ENCODE measurements at regions not wholly inside any gene's neighbourhood (a gene's known extent, or its start where the extent isn't known, plus 50 kb on each side); places are given as distances from the start of the nearest gene placed in this dataset.

GRCh38 chr6:102655823-102656222, 1262.3 kb downstream of the GRIK2 start:
- TF ChIP-seq, protein P1, sequence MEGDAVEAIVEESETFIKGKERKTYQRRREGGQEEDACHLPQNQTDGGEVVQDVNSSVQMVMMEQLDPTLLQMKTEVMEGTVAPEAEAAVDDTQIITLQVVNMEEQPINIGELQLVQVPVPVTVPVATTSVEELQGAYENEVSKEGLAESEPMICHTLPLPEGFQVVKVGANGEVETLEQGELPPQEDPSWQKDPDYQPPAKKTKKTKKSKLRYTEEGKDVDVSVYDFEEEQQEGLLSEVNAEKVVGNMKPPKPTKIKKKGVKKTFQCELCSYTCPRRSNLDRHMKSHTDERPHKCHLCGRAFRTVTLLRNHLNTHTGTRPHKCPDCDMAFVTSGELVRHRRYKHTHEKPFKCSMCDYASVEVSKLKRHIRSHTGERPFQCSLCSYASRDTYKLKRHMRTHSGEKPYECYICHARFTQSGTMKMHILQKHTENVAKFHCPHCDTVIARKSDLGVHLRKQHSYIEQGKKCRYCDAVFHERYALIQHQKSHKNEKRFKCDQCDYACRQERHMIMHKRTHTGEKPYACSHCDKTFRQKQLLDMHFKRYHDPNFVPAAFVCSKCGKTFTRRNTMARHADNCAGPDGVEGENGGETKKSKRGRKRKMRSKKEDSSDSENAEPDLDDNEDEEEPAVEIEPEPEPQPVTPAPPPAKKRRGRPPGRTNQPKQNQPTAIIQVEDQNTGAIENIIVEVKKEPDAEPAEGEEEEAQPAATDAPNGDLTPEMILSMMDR (IDR thresholded peaks at IDR 0.05): no peak
- H3K4me1 ChIP-seq: no peaks in the 10 kb centered on the region
- no peaks in the 10 kb centered on the region for H3K36me3 ChIP-seq
- no peaks in the 10 kb centered on the region for H3K27me3 ChIP-seq
- no peak overlapping the region for H3K27ac ChIP-seq
- peaks cover 0 to 14% of the 10 kb centered on the region in 2 donors for H3K9me3 ChIP-seq
- intact Hi-C loops (cut with DNase I): no loop called here
- no peak for DNase-seq
- no peak overlapping the region for H3K4me3 ChIP-seq
- ATAC-seq: no peak

DNA sequence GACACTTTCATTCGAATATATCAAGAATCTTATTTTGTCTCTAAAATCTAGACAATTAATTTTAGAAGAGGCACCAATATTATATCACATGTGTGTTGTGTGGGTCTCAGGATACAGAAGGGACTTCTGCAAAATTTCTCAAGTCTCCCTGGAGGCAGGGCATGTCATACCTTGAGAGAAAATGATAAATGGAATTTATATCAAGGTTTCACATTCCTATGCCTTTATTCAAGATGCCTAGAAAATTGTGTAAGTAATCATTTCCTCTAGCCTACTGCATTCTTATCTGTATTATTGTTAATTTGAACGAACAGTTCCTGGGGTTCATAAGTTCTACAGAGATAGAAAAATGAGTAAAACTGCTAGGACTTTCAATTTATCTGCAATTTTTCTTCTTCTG, 1247.9 kb downstream of the GRIK2 start:
- no peaks in the 10 kb centered on the region for H3K36me3 ChIP-seq
- DNase-seq: no peak
- peaks cover 0 to under 1% of the 10 kb centered on the region in 2 donors for H3K9me3 ChIP-seq
- no peak for ATAC-seq
- H3K4me1 ChIP-seq: no peaks in the 10 kb centered on the region
- TF ChIP-seq, protein P1 (IDR thresholded peaks at IDR 0.05): no peak
- intact Hi-C loops (cut with DNase I): no loop called here
- no peak overlapping the region for H3K4me3 ChIP-seq
- no peak overlapping the region for H3K27ac ChIP-seq
- no peaks in the 10 kb centered on the region for H3K27me3 ChIP-seq

GRCh38 chr6:102631921-102632320, 1238.4 kb downstream of the GRIK2 start:
- TF ChIP-seq, protein P1 (IDR thresholded peaks at IDR 0.05): no peak
- Histone ChIP-seq H3K36me3 (no peaks in the 10 kb centered on the region), H3K4me3 (no peak overlapping the region), H3K9me3 (no peaks in the 10 kb centered on the region), H3K27me3 (no peaks in the 10 kb centered on the region), H3K27ac (no peak overlapping the region), H3K4me1 (no peaks in the 10 kb centered on the region)
- intact Hi-C loops (cut with DNase I): no loop called here
- DNase-seq (no peak), ATAC-seq (no peak)

DNA sequence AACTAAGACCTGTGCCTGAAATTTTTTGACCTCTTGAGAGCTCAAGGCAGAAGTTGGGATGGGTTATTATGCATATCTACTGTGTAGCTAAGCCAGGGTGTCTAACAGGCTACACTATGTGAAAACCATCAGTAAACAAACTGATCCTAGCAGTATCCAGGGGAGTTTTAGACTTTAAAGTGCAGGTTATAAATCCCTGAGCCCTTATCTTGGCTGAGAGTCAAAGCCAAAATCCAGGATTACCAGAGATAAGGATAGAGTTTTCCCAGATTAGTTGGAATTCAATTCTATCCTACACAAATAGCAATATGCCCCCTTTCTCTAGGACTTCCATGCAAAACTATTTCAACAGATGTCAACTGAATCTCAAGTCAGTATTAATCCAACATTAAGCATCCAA, 1229.7 kb downstream of the GRIK2 start:
- no peak for DNase-seq

GRCh38 chr6:102619585-102619984, 1226.1 kb downstream of the GRIK2 start:
- ATAC-seq: peak; percentile 54
- Histone ChIP-seq H3K4me1 (no peaks in the 10 kb centered on the region), H3K9me3 (no peaks in the 10 kb centered on the region), H3K36me3 (no peaks in the 10 kb centered on the region), H3K4me3 (no peak overlapping the region), H3K27ac (no peak overlapping the region), H3K27me3 (no peaks in the 10 kb centered on the region)
- TF ChIP-seq, protein P1 (IDR thresholded peaks at IDR 0.05): peak in 1 of 2 donors; percentile 11
- intact Hi-C loops (cut with DNase I): no loop called here
- no peak for DNase-seq

More for the DNA sequence above, 1229.7 kb downstream of the GRIK2 start:
- TF ChIP-seq, protein P1 (IDR thresholded peaks at IDR 0.05): no peak
- intact Hi-C loops (cut with DNase I): no loop called here
- H3K4me3 ChIP-seq: no peak overlapping the region
- no peaks in the 10 kb centered on the region for H3K27me3 ChIP-seq
- no peaks in the 10 kb centered on the region for H3K36me3 ChIP-seq
- ATAC-seq: no peak
- H3K4me1 ChIP-seq: no peaks in the 10 kb centered on the region
- no peak overlapping the region for H3K27ac ChIP-seq
- H3K9me3 ChIP-seq: no peaks in the 10 kb centered on the region

Measured in left lung (tissue), 4 donors.